NCI-H187 treated with DMSO at 0.1 percent for 48 hours (cell line): ENCODE measurements at regions not wholly inside any gene's neighbourhood (a gene's known extent, or its start where the extent isn't known, plus 50 kb on each side); places are given as distances from the start of the nearest gene placed in this dataset.
"Not testable (repeated sequence)": the region's sequence is repeated elsewhere in the genome, so short reads cannot be mapped to it uniquely, and the experiment has no call there.

ENCODE experiments used
- DNase-seq: peaks from one replicate; lab custom pipeline; 2025; lab: John Stamatoyannopoulos, UW

- DNase-seq, result not testable (repeated sequence)
These were observed 507.2 kb upstream of the ZNF608 start for GRCh38 chr5:125253634-125254033.

DNA sequence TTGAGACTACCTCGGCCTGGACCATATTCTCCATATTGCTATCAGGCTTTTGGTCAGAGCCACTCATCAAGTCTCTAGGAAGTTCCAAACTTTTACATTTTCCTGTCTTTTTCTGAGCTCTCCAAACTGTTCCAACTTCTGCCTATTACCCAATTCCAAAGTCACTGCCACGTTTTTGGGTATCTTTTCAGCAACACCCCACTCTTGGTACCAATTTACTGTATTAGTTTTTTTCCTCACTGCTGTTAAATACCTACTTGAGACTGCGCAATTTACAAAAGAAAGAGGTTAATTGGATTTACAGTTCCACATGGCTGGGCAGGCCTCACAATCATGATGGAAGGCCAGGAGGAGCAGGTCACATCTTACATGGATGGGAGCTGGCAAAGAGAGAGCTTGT is 507.8 kb upstream of the ZNF608 start:
- DNase-seq, result no peak

DNA sequence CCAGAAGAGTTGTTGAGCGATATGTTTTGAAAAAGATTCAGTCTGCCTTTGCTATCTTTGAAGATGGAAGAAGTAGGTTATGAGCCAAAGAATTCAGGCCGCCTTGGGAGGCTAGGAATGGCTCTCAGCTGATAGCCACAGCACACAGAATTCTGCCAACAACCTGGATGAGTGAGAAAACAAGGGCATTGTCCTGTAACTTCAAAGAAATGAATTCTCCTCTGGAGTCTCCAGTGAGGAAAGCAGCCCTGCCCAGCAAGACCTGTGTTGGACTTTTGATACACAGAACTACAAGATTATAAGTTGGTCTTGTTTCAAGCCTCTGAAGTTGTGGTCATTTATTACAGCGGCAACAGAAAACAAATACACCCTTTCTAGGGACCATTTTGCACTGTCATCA is 509.9 kb upstream of the ZNF608 start:
- DNase-seq, result no peak

DNA sequence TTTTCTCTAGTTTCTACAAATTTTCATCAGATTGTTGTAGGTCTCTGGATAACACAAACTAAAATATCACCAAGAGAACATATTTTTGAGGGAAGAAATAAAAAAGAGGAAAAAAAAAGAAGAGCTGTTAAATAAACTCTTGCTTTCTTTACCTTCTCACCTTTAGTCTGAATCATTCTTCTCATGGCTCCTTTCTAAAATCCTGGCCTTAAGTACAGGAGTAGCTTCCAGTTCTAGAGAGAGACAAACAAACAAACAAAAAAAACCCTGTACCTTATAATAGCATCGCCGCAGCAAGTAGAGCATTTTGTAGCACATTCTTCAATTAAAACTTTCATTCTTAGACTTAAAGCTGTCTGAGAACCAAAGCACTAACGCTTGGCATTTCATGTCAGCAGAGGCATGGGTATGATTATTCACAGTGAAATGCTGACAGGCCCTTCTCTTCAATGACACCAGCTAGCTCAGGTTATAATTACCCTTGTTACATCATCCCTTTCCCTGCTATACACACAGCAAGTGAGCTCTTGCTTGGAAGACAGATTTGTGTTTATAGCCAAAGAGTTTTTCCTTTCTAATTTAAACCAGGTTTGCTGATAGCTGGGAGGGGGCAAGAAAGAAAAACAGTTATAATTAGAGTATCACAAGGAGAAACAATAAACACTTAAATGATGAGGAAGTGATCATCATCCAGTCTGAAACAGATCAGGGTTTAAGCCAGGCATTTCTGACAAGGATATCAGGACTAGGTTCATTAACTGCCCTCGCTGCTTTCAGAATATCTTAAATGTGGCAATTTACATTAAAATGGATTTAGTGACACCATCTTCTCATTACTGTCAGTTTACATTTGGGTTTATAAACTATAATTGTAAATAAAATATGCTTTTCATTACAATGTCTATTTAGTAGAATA is 510.9 kb upstream of the ZNF608 start:
- DNase-seq, result no peak

DNA sequence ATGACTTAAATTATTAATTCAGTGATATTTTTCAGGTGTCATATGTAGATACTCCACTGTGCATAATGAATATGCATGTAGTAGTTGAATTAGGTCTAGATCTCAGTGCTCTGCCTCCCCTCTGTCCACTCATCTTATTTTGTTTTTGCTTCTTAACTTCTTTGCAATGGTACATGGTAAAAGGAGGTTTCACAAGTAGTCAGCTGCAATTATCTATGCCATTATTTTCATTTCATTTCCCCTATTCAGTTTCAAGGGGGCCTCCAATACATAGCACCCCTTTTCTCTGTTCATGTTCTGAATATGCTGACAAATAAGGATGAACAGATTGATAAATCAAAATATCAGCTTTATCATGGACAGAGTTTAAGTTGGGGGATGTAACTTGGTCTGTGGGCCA is 511.6 kb upstream of the ZNF608 start:
- DNase-seq, result no peak

DNA sequence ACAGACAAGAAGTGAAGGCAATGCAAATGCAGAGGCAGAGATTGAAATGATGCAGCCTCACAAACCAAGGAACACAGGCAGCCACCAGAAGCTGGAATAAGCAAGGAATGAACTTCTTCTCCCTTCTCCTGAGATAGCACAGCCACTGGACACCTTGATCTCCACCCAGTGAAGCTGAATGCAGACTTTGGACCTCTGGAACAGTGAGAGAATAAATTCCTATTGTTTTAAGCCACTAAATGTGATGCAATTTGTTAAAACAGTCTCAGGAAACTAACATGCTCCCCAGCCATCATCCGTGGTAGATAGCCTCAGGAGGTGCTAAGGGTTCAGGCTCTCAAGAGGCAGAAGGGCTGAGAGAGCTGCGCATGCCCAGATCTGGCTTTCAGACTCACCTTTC is 512.2 kb upstream of the ZNF608 start:
- no peak for DNase-seq

- DNase-seq, result no peak
These were observed 515.2 kb upstream of the ZNF608 start for GRCh38 chr5:125261505-125262250.

GRCh38 chr5:125262782-125263181 is 516.3 kb upstream of the ZNF608 start:
- no peak for DNase-seq

GRCh38 chr5:125263356-125263755 is 516.9 kb upstream of the ZNF608 start:
- DNase-seq, result no peak

DNA sequence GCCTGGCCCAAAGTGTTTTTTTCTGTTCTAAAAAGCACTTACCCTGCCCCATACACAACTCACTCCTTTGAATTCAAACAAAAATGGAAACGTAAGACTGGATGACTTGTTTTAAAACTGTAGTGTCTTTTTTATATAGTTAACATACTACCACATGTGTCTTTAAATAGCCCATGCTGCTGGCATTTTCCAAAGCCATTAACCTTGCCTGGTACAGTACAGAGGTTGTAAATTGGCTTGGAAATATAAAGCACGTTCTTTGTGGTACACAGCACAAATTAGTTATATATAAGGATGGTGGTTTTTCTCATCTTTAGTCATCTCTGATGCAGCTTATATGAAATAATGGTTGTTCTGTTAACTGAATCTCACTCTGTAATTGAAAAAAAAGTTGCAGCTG is 519.7 kb upstream of the ZNF608 start:
- no peak for DNase-seq

DNA sequence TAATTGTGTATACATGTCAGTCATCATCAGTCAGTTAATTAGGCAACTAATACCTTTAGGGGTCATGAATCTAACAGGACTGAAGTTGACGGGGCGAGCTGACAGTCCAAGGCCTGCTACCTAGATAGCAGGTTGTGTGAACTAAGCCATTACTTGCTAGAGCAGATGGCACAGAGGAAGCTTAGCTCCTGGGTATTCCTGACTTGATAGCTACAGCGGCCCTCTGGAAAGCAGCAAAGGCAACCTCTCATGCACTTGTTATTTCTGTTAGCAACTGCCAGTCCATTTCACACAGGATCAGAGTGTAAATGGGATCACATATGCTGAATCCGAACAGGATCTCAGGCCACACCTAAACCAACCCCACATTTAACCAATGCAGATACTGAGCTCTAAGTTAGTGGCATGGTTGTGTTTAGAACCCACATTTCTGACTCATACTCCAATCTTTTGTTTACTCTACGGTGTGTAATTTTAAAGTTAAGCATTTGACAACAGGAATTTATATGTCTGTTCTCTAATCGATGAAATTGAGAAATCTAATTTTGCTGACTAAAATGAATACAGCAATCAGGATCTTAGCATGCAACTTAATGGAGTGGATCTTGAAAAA is 521.3 kb upstream of the ZNF608 start:
- no peak for DNase-seq

DNA sequence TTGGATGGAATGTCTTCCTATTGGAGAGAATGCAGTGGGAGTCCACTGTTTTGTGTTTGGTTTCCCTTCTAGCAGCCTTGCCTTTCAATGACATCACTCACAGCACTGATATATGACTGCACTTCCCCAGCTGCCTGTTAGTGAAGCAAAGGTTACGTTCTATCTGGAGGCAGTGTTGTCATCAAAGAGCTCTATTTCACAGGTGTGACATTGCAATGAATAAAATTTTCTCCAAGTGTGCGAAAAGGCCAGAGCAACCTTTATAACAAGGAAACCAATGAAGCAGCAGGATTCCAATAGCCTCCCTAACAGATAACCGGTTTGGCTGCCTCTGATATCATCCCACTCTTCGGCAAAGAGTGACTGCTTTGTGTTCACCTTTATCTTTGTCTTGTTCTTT is 523.5 kb upstream of the ZNF608 start:
- no peak for DNase-seq

DNA sequence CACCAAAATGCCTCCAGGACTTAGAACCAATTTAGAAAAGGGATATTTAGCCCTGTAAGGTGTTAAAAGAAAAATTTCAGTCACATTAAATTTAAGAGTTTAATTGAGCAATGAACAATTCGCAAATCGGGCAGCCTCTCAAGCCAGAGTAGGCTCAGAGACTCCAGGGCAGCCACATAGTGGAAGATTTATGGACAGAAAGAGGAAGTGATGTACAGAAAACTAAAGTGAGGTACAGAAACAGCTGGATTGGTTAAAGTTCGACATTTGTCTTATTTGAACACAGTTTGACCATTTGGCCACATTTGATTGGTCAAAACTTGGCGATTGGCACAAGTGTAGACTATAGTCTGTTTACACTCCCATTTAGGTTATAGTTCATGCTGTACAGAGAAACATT is 525.9 kb upstream of the ZNF608 start:
- DNase-seq, result no peak

DNA sequence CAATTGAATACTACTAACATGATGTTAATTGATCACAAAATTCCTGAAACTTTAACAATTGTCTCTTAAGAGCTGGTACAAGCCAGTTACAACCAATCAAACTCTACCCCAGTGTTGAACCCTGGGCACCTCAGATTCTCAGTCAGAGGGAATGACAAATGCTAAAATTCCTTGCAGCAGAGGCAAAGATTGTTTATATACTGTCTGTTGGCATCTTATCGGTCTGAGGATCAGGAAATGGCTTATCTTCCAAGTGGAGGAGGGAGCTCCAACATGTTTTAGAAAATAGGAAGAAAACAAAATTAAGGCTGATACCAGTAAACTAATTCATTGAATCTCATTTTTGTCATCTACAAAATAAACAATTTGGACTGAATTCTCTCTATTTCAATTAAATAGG is 527.8 kb upstream of the ZNF608 start:
- DNase-seq, result no peak

DNA sequence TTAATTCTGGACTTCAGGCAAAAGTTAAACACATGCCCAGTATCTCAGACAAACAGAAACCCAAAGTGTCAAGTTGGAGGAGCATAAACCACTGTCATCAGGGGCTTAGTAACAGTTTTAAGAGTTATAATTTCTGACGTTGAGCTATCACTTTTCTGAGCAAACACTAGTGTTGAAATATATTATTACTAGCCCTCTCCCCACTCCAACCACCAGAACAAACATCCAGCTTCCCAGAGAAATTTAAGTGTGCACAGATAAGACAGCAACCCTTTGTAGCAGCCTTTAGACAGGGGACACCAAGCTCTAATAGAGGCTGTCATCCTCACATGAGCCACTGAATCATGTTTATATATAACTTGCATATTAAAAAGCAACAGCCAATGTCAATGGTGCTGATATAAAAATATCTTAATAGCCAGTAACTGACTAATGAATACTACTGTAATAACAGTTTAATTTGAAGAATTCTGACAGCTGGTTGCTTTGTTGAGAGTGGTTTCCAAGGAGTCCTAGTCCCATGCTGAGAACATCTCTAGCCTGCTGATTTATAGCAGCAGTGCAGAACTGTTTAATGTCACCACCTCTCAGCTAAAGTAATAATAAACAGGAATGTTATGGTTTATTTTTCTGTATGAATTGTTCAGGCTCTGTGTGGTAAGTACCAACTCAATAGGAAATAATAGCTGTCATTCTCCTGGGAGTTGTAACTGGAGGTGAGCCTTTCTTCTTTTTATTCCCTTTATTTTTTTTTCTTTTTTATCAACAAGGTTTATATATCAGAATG is 528.7 kb upstream of the ZNF608 start:
- DNase-seq, result peak; percentile 50

DNA sequence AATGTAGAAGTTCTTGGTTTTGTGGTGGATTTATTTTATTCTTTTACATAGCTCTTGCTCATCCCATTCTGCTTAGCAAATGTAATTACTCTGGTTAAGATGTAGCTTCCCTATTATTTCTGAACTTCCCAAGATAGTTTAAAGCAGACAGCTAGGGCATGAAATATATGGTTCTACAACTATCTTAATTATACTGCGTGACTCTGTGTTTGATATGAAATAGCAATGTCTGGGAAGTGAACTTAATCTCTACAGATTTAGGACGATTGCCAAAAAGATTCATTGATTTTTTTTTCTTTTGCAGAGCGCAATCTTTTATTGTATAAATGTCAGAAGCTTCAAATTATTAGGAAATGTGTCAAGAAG is 529.3 kb upstream of the ZNF608 start:
- DNase-seq, result no peak

DNA sequence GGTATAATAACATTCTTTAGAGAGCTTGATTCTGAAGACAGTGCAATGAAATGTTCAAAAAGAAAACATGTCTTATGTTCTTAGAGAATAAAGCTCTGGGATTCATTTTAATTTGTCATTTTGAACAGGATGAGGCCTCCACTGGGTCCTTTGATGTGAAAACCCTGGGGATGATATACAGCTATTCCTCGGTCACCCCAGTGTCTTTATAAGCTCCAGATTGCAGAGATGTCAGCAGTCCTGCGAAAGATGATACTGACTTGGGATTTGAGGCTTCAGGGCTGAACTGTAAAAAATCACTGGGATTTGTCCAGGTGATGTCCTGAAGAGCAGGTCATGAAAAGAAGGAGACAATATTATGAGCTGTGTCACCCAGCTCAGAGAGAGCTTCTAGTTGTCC is 529.7 kb upstream of the ZNF608 start:
- DNase-seq, result no peak

DNA sequence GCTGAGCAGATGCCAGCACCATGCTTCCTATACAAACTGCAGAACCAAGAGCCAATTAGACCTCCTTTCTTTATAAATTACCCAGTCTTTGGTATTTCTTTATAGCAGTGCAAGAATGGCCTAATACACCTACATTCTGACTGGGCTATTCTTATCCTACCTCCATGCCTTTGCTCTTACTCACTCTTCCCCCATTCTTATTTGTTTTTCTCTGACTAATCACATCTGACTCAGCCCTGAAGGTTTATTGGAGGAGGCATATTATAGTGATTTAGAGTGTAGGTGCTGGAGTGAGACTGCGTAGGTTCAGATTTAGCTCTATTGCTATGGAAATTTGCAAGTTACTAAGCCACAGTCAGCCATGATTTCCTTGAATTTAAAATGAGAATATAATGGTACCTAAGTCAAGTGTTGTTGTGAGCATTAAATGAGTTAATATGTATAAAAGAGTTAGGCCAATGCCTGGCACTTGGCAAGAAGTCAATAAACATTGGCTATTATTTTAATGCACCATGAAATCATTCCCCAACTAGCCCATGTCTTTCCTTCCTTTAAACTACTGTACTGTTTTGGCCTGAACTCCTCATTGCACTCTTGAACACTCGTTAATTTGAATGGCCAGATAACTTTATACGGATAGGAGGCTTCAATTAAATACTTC is 531.2 kb upstream of the ZNF608 start:
- no peak for DNase-seq

- DNase-seq, result no peak
These were observed 532.3 kb upstream of the ZNF608 start for GRCh38 chr5:125278711-125279110.

DNA sequence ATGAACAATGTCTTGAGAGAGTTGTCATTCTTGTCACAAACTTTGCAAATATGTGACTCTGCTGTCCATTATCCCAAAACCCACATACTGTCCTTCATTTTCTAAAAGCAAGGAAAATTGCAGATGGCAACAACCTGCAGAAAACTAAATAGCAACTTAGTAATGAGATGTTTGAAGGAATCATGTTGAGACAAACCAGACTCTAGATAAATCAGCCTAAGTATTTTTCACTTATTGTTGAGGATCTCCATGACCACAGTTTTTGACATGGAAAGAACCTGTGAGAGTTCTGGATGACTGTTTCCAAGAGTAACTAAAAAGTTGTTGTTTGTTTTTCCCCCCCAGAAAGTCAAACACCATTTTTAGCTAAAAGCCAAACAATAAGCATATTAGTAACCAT is 535.2 kb upstream of the ZNF608 start:
- DNase-seq, result no peak

DNA sequence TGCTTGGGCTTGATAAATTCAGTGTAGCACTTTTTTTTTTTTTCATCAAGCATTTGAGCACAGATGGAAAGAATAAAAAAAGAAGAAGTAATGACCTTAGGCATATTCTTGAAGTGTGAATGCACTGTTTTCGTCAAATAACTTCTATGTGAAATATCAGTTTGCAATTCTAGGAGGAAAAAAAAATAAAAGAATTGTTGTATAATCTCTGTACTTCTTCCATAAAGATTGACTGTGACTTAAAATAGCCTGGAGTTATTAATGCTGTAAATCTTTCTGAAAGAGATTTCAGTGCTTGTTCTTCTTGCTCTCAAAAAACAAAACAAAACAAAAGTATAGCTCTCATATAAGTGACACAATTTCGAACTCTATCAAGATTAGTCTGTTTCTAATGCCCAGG is 536.9 kb upstream of the ZNF608 start:
- no peak for DNase-seq

GRCh38 chr5:125286271-125286670 is 539.8 kb upstream of the ZNF608 start:
- no peak for DNase-seq
